Fibroblast of lung (primary cell): ENCODE measurements at regions not wholly inside any gene's neighbourhood (a gene's known extent, or its start where the extent isn't known, plus 50 kb on each side); places are given as distances from the start of the nearest gene placed in this dataset.

Experiments used
- DNase-seq, 2 donors: peaks; one replicate each; pipeline versions ENCODE4 v3.0.0 to v3.0.0-alpha.2; 2010; ENCODE audit warnings: low read depth in 2 of 2
- H2AFZ ChIP-seq: 2 replicates; pipeline ENCODE4 v1.5.1; 2012; ENCODE audit warnings: low read length, control low read depth, inconsistent platforms
- H3K27ac ChIP-seq: 2 replicates; pipeline ENCODE4 v1.5.1; 2011; ENCODE audit warnings: low read length, control low read depth; ENCODE audit not compliant: insufficient read depth
- H3K27me3 ChIP-seq: 2 replicates; pipeline ENCODE4 v1.5.1; 2011; ENCODE audit warnings: mild to moderate bottlenecking, low read length; ENCODE audit not compliant: control insufficient read depth, insufficient read depth
- H3K36me3 ChIP-seq: 2 replicates; pipeline ENCODE4 v1.5.1; 2011; ENCODE audit warnings: low read length; ENCODE audit not compliant: control insufficient read depth, insufficient read depth
- H3K4me1 ChIP-seq: 2 replicates; pipeline ENCODE4 v1.5.1; 2011; ENCODE audit warnings: low read length; ENCODE audit not compliant: control insufficient read depth, insufficient read depth; ENCODE audit errors: extremely low read depth
- H3K4me2 ChIP-seq: 2 replicates; pipeline ENCODE4 v1.5.1; 2011; ENCODE audit warnings: low read length, control low read depth; ENCODE audit not compliant: insufficient read depth; ENCODE audit errors: extremely low read depth
- H3K4me3 ChIP-seq, 4 experiments: fragments of 200-600 bp in 1 of 4; sonication (generic) in 1 of 4; replicated peaks in 1 of 4; 2 replicates each; pipeline ENCODE4 v1.5.1; 2011 to 2016; ENCODE audit warnings: low read length in 4 of 4, low read depth in 3 of 4, mild to moderate bottlenecking in 3 of 4, control low read depth in 2 of 4, inconsistent platforms in 1 of 4, mixed read lengths in 1 of 4; ENCODE audit not compliant: insufficient read depth in 1 of 4; ENCODE audit errors: control extremely low read depth in 1 of 4
- H3K79me2 ChIP-seq: 2 replicates; pipeline ENCODE4 v1.5.1; 2012; ENCODE audit warnings: mild to moderate bottlenecking, low read length, inconsistent platforms; ENCODE audit not compliant: control insufficient read depth, insufficient read depth
- H3K9ac ChIP-seq: 2 replicates; pipeline ENCODE4 v1.5.1; 2011; ENCODE audit warnings: mild to moderate bottlenecking, low read length, control low read depth; ENCODE audit not compliant: insufficient read depth
- H3K9me3 ChIP-seq: 2 replicates; pipeline ENCODE4 v1.5.1; 2012; ENCODE audit warnings: low read depth, low read length; ENCODE audit not compliant: control insufficient read depth, insufficient read depth
- H4K20me1 ChIP-seq: 2 replicates; pipeline ENCODE4 v1.5.1; 2011; ENCODE audit warnings: low read length; ENCODE audit not compliant: control insufficient read depth, insufficient read depth; ENCODE audit errors: extremely low read depth
- EZH2 ChIP-seq: IDR thresholded peaks from 2 replicates; pipeline ENCODE4 v1.5.1; 2012; ENCODE audit warnings: low read length, control low read depth, mild to moderate bottlenecking; ENCODE audit errors: missing control alignments
- TF ChIP-seq, protein P1 (sequence below), 2 donors: IDR thresholded peaks in 1 of 2; conservative IDR thresholded peaks in 1 of 2; 1 replicate in 1 of 2; 2 replicates in 1 of 2; pipeline ENCODE4 v1.5.1; 2011 to 2012; ENCODE audit warnings: low read length in 2 of 2, control low read depth in 1 of 2, inconsistent platforms in 1 of 2, low read depth in 1 of 2, mild to moderate bottlenecking in 1 of 2

DNA sequence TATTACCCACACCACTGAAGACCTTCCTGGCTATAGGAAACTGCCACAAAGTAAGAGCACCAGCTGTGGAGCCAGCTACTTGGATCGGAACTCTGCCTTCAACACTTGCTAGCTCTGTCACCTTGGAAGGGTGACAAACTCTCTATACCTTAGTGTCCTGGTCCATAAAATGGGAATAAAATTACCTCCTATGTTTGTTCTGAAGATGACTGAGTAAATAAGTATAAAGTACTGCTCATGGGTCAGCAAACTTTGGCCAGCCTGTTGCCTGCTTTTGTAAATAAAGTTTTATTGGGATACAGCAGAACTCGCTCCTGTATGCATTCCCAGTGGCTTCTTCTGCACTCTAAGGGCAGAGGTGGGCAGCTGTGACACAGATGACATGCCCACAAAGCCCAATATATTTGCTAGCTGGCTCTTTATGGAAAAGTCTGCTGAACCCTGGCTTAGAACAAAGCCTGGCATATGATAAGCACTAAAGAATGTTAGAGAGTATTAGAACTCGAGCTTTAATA, 451.3 kb downstream of the TMEM182 start:
- H3K79me2 ChIP-seq = no peaks in the 10 kb centered on the region
- no peak overlapping the region for H3K4me2 ChIP-seq
- DNase-seq = no peak
- H3K9ac ChIP-seq = no peak overlapping the region
- H3K9me3 ChIP-seq = no peaks in the 10 kb centered on the region
- H3K27ac ChIP-seq = no peak overlapping the region
- H3K4me1 ChIP-seq = no peaks in the 10 kb centered on the region
- TF ChIP-seq EZH2 = no peak
- TF ChIP-seq, protein P1, sequence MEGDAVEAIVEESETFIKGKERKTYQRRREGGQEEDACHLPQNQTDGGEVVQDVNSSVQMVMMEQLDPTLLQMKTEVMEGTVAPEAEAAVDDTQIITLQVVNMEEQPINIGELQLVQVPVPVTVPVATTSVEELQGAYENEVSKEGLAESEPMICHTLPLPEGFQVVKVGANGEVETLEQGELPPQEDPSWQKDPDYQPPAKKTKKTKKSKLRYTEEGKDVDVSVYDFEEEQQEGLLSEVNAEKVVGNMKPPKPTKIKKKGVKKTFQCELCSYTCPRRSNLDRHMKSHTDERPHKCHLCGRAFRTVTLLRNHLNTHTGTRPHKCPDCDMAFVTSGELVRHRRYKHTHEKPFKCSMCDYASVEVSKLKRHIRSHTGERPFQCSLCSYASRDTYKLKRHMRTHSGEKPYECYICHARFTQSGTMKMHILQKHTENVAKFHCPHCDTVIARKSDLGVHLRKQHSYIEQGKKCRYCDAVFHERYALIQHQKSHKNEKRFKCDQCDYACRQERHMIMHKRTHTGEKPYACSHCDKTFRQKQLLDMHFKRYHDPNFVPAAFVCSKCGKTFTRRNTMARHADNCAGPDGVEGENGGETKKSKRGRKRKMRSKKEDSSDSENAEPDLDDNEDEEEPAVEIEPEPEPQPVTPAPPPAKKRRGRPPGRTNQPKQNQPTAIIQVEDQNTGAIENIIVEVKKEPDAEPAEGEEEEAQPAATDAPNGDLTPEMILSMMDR (conservative IDR thresholded peaks at IDR 0.05 in 1 of 2, IDR thresholded peaks at IDR 0.05 in 1 of 2; ENCODE audit: low read depth in 1 of 2, low read length in 2 of 2) = no peak
- no peaks in the 10 kb centered on the region for H4K20me1 ChIP-seq
- H3K27me3 ChIP-seq = no peaks in the 10 kb centered on the region
- no peaks in the 10 kb centered on the region for H3K36me3 ChIP-seq
- no peak overlapping the region for H2AFZ ChIP-seq
- H3K4me3 ChIP-seq = no peak overlapping the region

DNA sequence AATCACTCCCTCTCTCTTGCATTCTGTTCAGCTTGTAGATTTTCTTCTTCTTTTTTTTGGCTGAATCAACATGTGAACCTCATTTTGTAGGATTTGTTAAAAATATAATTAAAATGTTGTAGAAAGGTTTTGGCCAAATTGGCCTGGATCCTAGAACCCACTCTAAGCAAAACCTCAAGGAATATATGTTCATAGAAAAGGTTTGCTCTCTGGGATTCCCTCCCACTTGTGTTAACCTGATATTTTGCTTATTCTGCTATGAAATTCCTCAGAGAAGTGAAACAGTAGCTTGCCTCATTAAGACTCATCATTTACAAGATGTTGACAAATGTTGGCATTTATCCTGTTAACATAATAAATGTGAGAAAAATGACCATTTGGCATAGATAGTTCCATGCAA, 456.7 kb downstream of the TMEM182 start:
- Histone ChIP-seq H3K4me2 (no peak overlapping the region), H3K4me3 (no peak overlapping the region), H3K27ac (no peak overlapping the region), H3K27me3 (no peaks in the 10 kb centered on the region), H3K4me1 (no peaks in the 10 kb centered on the region), H2AFZ (no peak overlapping the region), H3K9ac (no peak overlapping the region), H3K9me3 (no peaks in the 10 kb centered on the region), H3K36me3 (no peaks in the 10 kb centered on the region), H4K20me1 (no peaks in the 10 kb centered on the region), H3K79me2 (no peaks in the 10 kb centered on the region)
- TF ChIP-seq, protein P1 (conservative IDR thresholded peaks at IDR 0.05 in 1 of 2, IDR thresholded peaks at IDR 0.05 in 1 of 2; ENCODE audit: low read depth in 1 of 2, low read length in 2 of 2) = no peak
- TF ChIP-seq EZH2 = no peak
- no peak for DNase-seq

DNA sequence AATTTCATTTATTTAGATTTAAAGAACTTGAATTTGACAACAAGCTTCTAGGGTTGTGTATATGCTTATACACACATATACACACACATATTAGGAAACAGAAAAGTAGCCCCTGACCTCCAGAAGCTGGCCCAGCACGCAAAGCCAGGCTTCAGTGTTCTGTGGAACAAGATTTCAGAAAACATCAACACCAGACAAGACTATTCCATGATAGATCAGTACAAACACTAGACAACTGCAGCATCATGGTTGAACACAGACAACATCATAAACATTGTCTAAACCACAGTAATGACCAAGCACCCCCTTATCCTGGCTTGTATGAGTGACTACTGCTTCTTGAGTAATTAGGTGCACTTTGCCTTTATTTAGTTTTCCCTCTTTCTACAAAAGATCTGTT, 457.6 kb downstream of the TMEM182 start:
- no peaks in the 10 kb centered on the region for H3K9me3 ChIP-seq
- TF ChIP-seq, protein P1 (conservative IDR thresholded peaks at IDR 0.05 in 1 of 2, IDR thresholded peaks at IDR 0.05 in 1 of 2; ENCODE audit: low read depth in 1 of 2, low read length in 2 of 2) = no peak
- no peak for TF ChIP-seq EZH2

More for the DNA sequence above, 457.6 kb downstream of the TMEM182 start:
- no peaks in the 10 kb centered on the region for H3K79me2 ChIP-seq
- H3K9ac ChIP-seq = no peak overlapping the region
- no peak overlapping the region for H2AFZ ChIP-seq
- H3K4me1 ChIP-seq = no peaks in the 10 kb centered on the region
- H4K20me1 ChIP-seq = no peaks in the 10 kb centered on the region
- H3K36me3 ChIP-seq = no peaks in the 10 kb centered on the region
- no peak overlapping the region for H3K4me3 ChIP-seq
- no peaks in the 10 kb centered on the region for H3K27me3 ChIP-seq
- DNase-seq = no peak
- H3K4me2 ChIP-seq = no peak overlapping the region
- no peak overlapping the region for H3K27ac ChIP-seq
